ENCODE measurements at regions not wholly inside any gene's neighbourhood (a gene's known extent, or its start where the extent isn't known, plus 50 kb on each side); places are given as distances from the start of the nearest gene placed in this dataset.

DNA sequence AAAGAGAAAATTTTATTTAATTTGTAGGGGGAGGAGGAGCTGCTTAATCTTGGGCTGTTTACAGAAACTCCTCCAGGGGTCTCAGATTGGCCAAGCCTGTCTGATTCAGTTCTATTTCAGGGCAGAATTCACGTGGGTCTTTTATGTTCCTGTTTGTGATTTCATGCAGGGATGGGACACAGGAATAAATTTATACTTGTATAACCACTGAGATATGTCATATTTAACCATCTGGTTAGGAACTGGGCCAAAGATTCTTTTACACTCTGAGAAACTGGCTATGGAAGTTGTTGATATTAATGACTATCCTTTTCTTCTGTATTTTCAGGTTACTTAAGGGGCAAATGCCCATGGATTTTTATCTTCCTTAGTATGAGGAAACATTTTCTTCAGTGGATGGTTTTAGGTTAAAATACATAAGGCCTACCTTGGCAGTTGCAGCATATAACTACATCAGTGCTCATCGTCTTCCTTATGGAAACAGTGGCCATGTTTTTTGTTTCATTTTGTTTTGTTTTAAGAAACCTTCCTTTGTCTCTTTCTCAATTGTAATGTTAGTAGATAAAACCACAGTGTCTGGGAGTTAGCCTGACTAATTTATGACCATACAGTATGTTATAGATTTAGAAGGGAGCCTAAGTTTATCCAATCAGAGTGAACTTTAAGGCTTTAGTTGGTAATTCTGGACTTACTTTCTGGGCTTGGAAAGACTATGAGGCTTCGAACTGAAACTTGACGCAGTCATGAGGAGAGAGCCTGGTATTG is 132.4 kb upstream of the ANO3 start:
- no peak for TF ChIP-seq CTCF (conservative IDR thresholded peaks at IDR 0.05; ENCODE audit: low read depth in 2 of 2)
- no peak for TF ChIP-seq JUNB (IDR thresholded peaks at IDR 0.05; ENCODE audit: unreplicated experiment)
- no peak for TF ChIP-seq POLR2AphosphoS5 (IDR thresholded peaks at IDR 0.05; ENCODE audit: low read depth)
- no peak for TF ChIP-seq EZH2 (IDR thresholded peaks at IDR 0.05; ENCODE audit: low read depth, unreplicated experiment)

Measured in GM23338 (cell line).